T-helper 1 cell (primary cell): ENCODE measurements at regions not wholly inside any gene's neighbourhood (a gene's known extent, or its start where the extent isn't known, plus 50 kb on each side); places are given as distances from the start of the nearest gene placed in this dataset.
"Not testable (repeated sequence)": the region's sequence is repeated elsewhere in the genome, so short reads cannot be mapped to it uniquely, and the experiment has no call there.

Experiments used
- DNase-seq, 5 donors: peaks; one replicate each; pipeline ENCODE4 v3.0.0-alpha.2; 2012 to 2020

DNA sequence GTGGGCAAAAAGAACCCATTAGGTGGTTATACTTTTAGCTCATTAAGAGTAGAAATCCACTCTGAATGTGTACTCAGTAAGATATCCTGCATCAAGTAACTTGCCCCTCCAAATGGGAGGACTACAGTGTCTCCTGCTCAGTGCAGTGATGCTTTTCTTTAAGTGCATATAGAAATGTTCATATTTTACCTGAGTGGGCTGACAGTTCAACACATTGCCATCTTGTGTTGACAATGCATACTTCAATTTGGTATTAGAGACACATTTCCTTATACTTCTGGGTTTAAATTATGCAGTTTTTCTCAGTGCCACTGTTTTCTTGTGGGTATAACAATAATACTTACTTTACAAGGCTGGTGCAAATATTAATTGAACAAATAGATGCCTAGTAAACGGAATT lies 318.6 kb upstream of the TMPRSS15 start:
- no peak for DNase-seq

DNA sequence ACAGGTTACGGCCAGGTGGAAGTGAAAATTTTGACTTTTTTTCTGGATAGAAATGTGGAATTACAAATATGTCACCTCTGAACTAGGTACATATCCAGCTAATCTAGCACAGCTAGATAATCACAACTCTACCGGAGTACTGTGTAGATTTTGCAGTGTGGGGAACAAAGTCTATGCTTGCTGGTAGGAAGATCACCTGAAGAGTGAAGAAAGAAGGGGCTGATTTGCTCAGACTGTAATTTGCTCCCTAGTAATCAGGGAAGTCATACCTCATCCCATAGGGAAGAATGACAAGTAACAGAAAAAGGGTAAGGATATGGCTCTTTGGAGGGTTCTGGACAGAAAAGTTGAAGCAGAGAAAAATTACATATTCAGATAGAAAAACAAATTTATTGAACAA lies 319.6 kb upstream of the TMPRSS15 start:
- no peak for DNase-seq

DNA sequence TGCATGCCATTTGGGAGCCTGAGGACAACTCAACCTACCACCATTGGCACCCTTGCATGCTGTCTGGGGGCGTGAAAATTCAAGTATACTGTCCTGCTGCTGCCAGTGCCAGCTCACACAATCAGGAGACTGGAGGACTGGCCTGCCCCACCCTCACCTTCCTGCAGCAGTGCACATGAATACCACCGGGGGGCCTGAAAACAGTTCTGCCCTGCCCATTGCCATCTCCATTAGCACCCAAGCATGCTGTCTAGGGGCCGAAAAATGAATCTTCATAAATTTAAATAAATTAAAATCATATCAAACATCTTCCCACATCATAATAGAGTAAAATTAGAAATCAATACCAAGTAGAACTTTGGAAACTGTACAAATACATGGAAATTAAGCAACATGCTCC lies 322.1 kb upstream of the TMPRSS15 start:
- no peak for DNase-seq

GRCh38 chr21:18741954-18742353 lies 338.4 kb upstream of the TMPRSS15 start:
- no peak for DNase-seq

- DNase-seq: no peak
Observed at GRCh38 chr21:18743531-18743930, 339.9 kb upstream of the TMPRSS15 start.

DNA sequence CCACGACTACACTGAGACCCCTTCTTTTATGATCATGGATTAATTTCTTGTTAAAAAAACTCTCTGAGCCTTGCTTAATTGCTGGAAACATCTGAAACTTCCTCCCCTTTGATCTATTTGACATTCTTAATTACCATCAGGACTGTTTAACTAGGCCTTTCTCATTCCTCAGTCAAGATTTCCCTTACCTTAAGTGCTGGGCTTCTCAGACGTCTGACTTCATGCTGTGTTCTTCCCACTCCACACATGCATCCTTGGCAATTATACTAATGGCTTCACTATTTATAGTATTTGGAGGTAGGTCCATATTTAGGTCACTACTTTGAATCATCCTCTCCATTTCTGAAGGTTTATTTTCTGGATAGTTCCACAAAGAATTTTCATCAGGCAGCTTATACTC lies 341.3 kb upstream of the TMPRSS15 start:
- no peak for DNase-seq

- DNase-seq: not testable (repeated sequence)
Observed at GRCh38 chr21:18752894-18753293, 349.3 kb upstream of the TMPRSS15 start.

DNA sequence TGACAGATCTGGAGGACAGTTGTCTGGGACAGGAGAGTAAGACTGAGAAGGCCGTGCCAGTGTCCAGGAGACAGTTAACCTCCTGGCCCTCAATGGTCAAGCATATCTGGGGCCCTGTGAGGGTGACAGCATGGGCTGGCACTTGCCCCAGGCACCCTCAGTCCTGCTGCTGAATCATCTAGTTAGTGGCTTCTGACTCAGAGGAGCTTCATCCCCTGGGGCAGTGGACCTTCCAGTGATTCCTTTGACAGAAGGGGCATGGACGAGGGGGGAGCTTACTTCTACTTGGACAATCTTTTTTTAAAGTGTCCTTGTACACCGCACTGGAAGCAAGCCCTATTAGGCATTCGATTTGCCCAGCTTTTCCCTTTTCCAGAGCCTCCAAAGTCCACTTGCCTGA lies 352.7 kb upstream of the TMPRSS15 start:
- DNase-seq: not testable (repeated sequence)

- DNase-seq: no peak
Observed at GRCh38 chr21:18759267-18759666, 355.7 kb upstream of the TMPRSS15 start.

- no peak for DNase-seq
Observed at GRCh38 chr21:18759751-18760161, 356.2 kb upstream of the TMPRSS15 start.

DNA sequence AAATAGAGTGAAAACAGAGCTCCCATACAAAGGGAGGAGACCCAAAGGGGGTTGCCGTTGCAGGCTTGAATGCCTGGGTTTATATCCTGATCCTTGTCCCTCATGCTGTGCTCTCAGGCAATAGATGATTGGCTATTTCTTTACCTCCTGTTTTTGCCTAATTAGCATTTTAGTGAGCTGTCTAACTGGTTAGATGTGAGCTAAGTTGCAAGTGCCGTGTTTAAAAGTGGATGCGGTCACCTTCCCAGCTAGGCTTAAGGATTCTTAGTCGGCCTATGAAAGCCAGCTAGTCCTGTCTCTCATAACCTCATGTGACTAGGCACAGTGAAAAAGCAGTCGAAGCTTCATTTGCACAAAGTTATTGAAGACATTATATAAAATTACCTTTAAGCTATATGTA lies 356.7 kb upstream of the TMPRSS15 start:
- no peak for DNase-seq

- DNase-seq: no peak
Observed at GRCh38 chr21:18764720-18765119, 361.1 kb upstream of the TMPRSS15 start.

- DNase-seq: no peak
Observed at GRCh38 chr21:18769599-18769998, 366.0 kb upstream of the TMPRSS15 start.

- DNase-seq: no peak
Observed at GRCh38 chr21:18771845-18772380, 368.3 kb upstream of the TMPRSS15 start.

GRCh38 chr21:18772404-18772803 lies 368.8 kb upstream of the TMPRSS15 start:
- no peak for DNase-seq

DNA sequence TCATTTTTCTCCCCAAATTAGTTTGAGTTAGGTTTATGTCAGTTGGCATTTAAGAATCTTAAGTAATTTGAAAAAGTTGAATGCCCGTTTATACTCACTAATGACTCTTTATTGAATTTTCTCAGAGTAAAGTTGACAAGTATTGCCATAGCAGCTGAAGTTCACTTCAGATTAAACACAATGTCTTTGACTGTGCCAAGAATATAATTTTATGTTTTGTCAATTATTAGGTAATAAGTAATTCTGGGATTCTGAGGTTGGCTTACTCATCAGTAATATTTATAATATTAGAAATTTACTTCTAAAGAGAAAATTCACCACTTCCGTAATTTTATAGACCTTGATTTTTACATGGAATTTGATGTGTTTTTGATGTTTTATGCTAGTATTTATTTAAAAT lies 369.3 kb upstream of the TMPRSS15 start:
- DNase-seq: no peak

- no peak for DNase-seq
Observed at GRCh38 chr21:18776936-18777335, 373.4 kb upstream of the TMPRSS15 start.

- no peak for DNase-seq
Observed at GRCh38 chr21:18782721-18783120, 379.1 kb upstream of the TMPRSS15 start.

GRCh38 chr21:18801468-18801867 lies 397.9 kb upstream of the TMPRSS15 start:
- DNase-seq: no peak

DNA sequence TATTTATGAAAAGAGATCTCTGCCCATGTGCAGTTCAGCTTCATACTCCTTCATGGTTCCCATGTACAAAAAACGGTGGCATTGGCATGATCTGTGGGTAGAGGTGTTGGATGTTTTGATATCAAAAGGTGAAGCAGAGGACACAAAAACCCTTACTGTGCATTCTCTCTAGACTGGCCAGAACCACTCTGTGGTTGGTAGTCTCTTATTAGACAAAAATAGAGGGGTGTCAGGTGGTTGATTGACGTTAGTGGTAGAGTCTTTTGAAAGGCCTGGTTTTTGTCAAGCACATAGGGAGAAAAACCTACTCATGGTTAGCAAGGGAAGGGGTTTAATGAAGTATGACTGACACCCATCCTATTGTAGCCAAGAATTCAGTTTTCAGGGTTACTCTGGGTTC lies 400.0 kb upstream of the TMPRSS15 start:
- no peak for DNase-seq

DNA sequence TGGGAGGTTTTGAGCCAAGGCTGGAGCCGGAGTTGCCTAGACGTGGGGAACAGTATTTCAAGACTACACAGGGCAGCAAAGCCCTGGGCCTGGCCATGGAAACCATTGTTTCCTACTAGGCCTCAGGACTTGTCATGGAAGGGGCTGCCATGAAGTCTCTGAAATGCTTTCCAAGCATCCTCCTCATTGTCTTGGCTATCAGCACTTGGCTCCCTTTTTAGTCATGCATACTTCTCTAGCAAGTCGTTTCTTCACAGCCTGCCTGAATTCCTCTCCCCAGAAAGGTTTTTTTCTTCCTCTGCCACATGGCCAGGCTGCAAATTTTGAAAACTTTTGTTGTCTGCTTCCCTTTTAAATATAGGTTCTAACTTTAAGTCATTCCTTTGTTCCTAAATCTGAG lies 406.6 kb upstream of the TMPRSS15 start:
- DNase-seq: no peak

DNA sequence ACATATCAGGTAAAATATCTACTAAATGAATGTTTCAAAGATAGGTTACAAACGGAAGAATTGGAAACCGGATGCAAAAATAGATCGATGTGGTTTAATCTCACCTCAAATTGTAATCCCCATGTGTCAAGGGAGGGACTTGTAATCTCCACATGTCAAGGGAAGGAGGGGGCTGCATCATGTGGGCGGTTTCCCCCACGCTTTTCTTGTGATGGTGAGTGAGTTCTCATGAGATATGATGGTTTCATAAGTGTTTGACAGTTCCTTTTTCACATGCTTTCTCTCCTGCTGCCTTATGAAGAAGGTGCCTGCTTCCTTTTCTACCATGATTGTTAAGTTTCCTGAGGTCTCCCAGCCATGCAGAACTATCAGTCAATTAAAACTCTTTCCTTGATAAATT lies 408.7 kb upstream of the TMPRSS15 start:
- no peak for DNase-seq

DNA sequence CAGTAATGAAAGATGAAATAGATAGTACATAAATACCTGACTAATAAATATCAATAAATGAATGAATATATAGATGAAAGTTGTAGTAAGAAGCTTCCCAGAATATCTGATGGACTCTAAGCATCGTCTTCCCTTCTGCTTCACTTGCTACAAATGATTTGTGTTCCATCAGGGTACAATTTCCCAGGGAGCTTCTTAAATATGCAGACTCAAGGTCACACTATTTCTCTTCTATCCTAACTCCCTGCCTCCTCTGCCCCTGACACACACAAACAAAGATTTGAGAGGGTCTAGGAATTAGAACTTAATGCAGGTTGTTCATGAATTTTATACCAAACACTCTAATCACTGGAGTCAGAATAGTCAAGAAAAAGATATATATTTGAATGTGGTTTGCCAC lies 415.9 kb upstream of the TMPRSS15 start:
- DNase-seq: no peak

DNA sequence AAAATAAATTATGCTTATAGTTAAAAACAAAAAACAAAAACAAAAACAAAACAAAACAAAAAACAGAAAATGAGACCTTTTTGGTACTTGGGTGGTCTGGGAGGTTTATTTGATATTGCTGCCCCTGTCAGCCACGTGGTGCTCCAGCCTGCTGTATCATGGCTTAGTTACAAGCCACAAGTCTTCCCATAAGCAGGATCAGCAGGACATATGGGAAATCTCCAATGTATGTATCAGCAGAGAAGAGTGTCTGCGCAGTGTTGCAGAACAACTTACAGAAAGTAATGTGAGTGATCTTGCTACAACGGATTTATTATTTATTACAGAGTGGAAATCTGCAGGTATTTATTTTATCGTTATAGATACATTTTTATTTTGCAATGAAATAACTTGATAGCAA lies 423.0 kb upstream of the TMPRSS15 start:
- no peak for DNase-seq

GRCh38 chr21:18831942-18832676 lies 428.5 kb upstream of the TMPRSS15 start:
- no peak for DNase-seq
